Hematopoietic multipotent progenitor cell (in vitro differentiated cells): ENCODE measurements at regions not wholly inside any gene's neighbourhood (a gene's known extent, or its start where the extent isn't known, plus 50 kb on each side); places are given as distances from the start of the nearest gene placed in this dataset.
A peak's percentile ranks its signal among the peaks of the same experiment; 100 is the strongest.
"Not testable (repeated sequence)": the region's sequence is repeated elsewhere in the genome, so short reads cannot be mapped to it uniquely, and the experiment has no call there.

Experiments used
- DNase-seq, 3 donors: peaks; one replicate each; pipeline ENCODE4 v3.0.0-alpha.2; 2011 to 2015; ENCODE audit warnings: low read depth in 2 of 3, low spot score in 2 of 3

DNA sequence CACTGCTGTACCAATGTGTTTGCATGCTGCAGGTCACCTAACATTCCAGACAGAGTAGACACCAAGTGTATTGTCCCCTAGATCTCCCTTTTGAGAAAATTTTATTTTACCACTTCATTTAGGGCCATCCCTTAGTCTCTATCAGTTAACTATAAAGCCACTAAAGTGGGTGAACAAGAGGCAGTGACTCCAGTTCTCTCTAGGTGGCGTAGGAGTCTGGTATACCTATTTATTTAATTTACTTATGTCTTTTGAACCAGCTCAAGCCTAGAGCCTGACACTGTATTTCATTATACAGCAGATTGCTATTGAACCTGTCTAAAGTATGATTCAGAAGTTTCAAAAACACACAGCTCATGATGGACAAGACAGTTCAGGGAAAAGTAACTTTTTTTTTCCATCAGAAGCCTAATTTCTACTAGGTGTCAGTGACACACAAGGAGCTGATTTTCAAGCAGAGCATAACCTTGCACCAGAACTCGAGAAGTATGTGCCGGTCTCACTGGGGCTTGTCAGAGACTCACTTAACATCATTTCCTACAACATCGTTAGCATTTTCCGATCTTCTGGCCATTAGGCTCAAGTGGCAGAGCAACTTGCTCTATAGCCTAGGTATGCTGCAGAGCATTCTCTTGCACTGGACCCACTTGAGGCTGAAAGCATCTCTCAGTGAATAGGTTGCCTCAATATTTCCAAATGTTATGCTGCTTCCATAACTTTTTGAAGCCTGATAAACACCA, 175.4 kb downstream of the CDC14C start:
- peak in 1 of 3 donors; percentile 1 for DNase-seq

DNA sequence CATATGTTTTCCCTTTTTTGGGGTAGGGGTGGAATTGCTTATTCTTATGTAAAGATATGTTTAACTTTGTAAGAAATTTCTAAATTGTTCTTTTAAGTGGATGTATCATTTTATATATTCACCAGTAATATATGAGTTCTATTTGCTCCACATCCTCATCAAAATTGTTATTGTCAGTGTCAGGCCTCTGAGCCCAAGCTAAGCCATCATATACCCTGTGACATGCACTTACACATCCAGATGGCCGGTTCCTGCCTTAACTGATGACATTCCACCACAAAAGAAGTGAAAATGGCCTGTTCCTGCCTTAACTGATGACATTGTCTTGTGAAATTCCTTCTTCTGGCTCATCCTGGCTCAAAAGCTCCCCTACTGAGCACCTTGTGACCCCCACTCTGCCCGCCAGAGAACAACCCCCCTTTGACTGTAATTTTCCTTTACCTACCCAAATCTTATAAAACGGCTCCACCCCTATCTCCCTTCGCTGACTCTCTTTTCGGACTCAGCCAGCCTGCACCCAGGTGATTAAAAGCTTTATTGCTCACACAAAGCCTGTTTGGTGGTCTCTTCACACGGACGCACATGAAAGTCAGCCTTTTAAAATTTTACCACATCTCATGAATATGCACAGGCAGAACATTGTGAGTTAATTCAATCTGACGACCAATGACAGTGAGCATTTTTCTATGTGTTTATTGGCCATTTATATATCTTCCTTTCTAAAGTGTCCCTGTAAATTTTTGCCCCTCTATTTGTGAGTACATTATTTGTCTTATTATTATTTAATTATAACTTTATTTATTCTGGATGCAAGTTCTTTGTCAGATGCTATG, 176.8 kb downstream of the CDC14C start:
- DNase-seq, result not testable (repeated sequence)

DNA sequence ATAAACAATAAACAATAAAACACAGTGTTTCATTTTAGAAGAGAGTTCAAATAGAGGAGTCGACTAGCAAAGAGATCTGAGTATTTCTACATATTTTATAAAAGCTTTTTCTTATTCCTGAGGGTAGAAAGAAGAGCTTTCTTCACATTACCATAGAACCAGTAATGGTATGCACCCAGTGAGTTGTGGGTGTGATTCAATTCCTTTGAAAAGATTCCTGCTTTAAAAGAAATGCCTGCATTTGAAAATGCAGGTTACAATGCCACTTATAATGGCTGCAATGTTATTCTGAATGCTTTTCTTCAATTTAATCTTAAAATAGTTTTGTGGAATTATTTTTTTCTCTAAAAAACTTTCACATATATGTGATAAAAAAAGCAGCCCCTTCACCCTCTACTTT, 178.1 kb downstream of the CDC14C start:
- DNase-seq, result no peak

DNA sequence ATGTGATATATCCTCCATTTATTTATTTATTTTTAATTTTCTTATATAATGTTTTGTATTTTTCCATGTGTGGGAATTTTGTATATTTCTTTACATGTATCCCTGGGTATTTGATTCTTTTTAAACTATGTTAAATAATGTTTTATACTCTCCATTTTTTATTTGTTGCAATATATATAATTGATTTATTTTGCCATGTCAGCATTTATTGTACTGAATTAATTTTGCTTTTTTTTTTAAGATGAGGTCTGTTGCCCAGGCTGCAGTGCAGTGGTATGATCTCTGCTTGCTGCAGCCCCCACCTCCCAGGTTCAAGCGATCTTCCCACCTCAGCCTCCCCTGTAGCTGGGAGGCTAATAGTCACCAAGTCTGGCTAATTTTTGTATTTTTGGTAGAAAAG, 187.4 kb downstream of the CDC14C start:
- DNase-seq, result no peak

DNA sequence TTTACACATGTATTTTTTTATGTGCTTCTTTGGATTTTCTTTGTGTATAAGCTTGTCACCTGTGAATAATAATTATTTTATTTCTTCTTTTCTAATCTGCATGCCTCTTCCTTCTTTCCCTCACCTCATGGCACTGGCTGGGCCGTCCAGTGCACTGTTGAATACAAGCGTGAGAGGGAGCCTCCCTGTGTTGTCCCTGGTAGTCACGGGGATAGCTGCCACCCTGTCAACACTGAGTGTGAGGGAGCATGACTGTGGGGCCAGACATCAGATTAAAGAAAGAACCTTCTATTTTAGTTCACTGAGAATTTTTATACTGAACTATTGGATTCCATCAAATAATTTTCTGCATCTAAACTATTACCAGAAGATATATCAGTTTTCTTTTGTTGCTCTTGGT, 187.9 kb downstream of the CDC14C start:
- DNase-seq, result no peak

DNA sequence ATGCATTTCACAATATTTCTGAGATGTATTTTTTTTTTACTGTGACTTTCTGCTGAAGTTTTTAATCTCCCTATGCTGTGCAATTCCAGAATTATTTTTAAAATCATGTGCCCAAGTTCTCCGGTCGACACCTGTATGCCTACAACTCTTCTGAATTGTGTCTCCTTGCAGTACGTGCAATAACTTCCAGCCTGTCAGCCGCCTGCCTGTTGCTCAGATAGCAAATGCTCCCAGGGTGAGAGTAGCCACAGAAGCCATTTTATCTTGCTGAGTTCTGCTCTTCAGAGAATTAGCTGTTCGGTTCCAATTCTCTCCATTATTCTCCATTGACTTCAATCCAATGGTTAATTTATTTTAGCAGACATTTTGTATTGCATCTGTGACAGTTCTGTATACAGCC, 188.3 kb downstream of the CDC14C start:
- DNase-seq, result no peak

DNA sequence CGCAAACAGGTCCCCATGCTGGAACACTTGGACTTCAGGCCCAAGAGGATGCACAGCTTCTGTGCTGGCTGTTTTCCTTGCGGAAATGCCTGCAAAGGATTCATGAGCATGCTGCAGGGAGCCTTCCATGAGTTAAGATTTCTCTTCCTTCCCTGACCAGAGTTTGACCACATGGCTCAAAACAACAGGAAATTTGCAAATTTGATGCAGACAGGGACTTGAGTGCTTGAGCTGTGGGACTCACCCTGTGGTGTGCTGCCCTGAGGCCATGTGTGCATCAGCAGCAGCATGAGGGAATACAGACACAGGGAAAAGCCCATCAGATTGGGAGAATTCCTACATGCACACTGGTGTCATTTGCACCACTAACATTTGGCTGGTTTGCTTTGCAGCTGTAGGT, 195.4 kb downstream of the CDC14C start:
- DNase-seq, result no peak

DNA sequence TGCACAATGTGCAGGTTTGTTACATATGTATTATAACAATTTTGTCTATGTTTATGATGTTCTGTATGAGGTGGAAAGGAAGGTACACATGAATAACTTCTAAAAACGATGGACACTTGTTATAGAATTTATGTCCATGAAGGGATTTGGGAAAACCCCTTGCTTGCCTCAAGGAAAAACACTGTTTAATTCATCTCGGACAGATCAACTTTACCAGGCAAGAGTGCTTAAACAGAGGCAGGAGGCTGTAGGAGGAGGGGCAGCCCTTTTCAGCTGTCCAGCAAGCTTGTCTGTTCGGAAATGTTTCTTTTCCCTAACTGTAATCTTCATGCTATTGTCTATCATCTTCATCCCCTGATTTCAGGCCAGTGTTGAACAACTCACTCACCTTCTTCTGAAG, 200.9 kb downstream of the CDC14C start:
- DNase-seq, result no peak

DNA sequence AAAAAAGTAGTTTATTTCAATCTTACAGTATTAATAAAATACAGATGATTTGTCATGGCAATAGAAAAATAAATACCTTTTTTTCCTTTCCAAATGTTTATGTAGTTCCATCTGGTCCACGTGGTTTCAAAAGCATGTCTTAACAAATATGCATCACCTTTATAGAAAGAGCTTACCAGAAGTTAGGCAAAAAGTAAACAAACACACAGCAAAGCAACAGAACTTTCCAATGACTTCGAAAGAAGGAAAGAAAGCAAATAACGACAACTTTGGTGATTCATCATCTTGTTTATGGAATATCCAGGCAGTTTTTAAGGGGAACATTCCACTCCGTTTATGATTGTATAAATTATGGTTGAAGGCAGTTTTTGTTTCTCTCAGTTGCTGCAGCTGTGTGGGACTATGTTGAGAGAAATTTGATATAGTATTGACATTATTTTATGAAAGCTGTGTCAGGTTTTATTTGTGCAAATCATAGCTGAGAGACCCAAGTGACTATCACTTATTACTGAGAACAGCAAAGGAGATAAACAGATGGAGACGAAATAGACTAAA, 203.1 kb downstream of the CDC14C start:
- DNase-seq, result no peak

DNA sequence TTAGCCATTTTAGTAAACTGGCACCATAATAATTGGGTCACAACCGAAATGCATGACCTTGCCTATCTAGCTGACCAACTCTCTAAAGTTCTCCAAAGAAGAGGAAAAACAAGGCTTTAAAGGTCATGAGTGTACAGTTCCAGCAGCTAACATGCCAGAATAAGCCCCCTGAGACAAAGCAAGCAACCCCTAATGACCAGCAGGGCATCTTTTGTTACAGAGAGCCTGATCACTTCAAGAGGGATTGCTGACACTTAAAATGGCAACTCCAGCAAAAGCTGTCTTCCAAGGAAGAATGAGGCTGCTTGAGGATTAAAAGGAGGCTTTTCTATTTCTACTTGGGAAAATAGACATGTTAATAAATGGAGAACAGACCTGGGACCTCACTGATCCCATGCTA, 213.6 kb downstream of the CDC14C start:
- DNase-seq, result no peak

DNA sequence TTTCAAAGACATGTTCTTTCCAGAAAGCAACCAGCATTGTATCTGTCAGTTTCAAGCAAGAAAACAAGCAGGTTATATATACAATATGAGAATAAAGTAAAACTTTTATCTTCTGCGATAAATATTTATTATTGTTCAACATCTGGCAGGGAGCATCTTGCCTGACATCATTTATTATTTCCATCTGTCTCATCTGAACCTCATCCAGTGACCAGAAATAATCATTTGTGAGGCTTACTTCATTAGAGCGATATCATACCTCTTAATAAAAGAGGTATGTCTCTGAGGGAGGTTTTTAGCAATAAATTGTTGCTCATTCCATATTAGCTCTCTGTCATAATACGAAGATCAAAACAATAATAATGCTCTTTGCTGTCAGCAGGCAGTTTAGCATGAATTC, 226.1 kb downstream of the CDC14C start:
- DNase-seq, result no peak

DNA sequence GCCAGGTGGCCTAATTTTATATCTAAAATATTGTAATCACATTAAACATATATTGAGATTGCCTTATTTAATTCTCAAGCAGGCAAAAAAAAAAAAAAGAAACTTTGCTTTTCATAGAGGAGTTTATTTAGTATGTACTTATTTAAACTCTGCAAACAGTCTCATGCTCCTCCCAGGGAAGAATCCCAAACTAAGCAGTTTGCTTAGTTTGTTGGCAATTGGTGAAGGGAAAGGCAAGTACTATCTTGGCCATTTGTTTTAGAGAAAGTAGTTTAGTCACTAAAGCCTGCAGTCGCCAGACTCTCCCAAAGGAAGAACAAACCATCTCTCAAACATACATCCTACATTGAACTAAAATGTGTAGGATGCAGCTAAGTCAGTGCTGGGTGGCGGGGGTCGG, 226.8 kb downstream of the CDC14C start:
- DNase-seq, result no peak

DNA sequence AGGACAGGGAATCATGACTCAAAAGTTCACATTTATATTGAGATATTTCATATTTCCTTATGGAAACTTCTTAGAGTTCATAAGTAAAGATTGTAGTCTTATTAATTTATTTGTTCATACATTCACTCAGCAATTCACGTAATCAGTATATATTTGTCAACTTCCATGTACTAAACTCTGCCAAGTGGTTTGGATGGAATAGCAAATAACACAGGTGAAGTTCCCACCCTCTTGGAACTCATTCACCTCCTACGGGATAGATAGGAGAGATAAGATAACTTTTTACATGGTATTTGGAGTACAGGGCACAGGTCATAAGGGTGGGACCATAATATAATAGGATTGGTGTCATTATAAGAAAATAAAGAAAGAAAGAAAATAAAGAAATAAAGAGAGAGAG, 234.0 kb downstream of the CDC14C start:
- no peak for DNase-seq

DNA sequence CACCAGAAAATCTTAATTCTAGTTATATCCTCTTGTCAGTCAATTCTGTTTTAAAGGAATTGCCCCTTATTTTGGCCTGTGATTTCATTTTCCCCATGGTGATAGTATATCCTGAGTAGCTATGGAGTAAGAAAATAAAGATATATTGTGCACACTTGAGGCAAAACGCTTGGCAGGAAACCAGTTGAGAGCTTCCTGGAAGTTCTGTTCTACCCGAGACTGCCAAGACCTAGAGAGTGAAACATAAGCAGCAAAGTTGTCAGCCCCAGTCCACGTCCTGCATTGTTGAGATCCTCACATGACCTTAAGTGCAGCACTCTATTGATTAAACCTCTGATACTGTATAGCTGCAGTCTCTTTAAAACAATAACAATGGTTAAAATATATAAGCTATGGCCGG, 235.2 kb downstream of the CDC14C start:
- no peak for DNase-seq

DNA sequence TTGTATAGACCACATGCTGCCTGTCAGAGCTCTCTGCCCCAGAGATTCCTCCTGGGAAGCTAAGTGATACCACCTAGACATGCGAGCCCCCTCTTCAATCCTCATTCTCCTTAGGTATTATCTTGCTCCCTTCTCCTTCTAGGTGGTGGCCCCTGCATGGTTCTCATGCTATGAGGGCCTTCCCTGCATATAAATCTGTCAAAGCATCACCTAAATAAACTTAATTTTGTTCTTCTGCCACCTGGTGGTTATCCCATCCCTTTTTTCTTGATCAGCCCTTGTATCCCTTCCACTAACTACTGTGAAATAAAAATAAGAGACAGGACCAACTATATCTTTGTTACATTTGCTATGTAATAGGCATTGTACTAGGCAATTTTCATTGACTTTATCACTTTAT, 242.1 kb downstream of the CDC14C start:
- DNase-seq, result peak in 1 of 3 donors; percentile 3

DNA sequence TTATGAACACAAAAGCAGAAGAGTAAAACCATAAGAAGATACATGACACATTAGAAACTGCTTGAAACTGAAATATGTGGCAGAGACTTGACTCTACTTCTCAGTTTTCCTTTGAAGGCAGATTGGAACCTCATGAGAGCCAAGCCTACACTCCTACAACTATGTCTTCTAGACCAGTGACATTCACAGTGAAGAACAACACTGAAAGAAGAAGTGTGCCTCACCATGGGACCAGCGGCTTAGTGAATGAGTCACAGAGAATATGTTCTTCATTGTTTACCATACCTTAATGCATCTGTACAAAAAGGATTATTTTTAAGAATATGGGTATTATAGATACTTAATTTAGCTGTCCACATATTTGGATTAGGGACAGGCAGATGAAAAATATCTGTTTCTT, 248.3 kb downstream of the CDC14C start:
- DNase-seq, result no peak

DNA sequence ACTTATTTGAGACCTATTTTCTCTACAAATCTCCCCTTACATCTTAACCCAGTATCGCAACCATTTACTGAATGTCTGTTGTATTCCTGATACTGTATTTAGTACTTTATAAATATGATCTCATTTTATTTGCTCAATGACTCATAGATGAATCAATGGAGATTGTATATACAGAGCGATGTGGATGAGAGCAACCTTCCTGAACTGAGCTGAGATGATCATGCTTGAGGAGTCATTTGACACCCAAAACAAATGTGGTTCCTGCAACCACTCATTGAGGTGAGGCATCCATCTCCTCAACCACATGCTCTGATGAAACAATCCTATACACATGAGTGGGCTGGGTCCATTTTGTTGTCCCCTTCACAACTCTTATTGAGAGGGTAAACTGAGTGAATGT, 250.0 kb downstream of the CDC14C start:
- no peak for DNase-seq

DNA sequence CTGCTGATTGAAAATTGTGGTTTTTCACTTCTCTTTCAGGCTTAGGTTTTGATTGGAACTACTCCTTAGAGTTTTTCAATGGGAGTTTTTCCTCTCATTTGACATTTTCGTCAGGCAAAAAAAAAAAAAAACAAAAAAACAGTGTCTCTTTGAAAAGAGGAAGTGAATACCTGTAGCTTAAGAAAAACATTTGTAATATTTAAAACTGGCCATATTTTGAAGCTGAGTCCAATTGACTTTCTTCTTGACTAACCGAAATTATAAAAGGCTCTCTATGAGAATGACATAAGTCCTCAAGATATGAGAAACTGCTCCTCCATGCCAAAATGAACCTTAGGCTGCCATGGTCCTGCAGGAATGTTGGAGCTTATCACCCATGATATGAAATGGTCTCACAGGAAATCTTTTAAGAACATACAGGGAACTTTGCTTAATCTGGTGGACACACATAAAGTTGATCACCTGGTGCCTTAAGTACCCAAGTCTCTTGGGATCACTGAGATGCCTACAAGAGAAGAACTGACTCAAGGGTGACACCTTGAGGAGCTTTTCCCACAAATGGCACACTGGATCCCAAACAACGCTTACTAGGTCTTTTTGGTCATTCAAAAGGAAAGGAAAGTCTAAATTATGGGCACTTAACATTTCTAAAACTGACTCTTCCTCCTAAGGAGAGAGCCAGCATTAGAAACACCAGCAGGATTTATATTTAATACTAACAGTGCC, 263.4 kb downstream of the CDC14C start:
- DNase-seq, result no peak

DNA sequence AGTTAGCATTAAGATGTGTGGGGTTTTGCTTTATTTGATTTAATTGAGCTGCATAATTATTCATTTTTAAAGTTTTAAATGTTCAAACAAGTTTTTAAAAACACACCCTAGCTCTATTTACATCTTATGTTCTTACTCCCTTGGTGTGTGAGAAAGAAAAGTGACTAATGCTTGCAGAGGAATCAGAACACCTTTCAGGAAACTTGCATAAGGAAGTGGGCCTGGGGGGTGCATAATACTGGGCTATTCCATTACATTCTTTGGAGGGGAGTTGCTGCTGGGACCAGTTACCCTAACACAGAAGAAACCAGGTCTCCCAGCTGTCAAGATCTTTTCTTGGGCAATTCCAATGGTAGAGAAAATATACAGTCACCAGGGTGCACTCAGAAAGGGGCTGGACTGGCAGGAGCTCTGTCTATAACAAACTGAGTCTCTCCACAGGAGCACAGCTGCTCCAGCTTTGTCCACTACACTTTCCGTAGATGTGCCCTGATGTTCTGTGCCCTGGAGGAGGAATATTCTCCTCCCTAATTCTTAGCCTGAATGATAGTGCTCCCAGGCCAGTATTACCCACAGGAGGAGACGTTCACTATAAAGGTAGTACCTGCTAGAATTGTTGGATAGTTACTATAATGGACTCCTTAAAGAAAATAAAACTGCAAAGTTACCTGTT, 304.2 kb downstream of the CDC14C start:
- DNase-seq, result no peak

DNA sequence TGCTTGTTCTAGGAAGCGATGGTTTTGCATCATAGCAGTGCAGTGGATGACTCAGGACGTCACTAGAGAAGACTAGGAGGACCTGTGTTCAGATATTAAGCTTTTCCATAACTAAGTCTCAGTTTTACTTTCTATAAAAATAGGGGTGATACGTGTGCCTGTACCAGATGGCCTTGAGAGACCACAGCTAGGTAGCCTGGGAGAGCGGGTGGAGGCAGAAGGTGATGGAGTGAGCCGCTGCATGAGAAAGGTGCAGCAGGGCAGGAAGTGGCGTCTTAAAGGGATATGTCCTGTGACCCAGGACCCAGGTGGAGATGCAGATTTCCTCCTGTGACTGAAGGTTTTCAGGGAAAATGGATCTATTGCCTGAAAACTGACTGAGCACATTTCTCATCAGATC, 304.9 kb downstream of the CDC14C start:
- no peak for DNase-seq

DNA sequence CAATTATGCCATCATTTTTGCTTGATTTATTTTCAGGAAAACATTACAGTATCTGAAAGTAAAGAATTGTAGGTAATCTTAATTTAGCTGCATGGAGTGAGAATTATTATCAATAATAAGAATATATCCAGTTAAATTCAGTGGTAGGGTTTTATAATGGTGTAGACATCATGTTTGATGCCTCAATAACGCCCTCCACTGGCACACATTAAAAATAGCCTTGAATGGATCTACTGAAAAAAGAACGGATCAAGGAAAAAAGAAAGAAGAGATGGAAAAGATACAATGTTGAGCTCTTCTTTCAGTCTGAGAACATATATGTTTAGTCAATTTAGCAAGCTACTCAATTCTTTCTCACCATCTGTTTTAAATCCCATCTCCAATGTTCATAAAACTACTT, 319.2 kb downstream of the CDC14C start:
- DNase-seq, result no peak
